GM12872 (cell line): ENCODE measurements at regions not wholly inside any gene's neighbourhood (a gene's known extent, or its start where the extent isn't known, plus 50 kb on each side); places are given as distances from the start of the nearest gene placed in this dataset.

Source experiments
- TF ChIP-seq, protein P1 (sequence below): IDR thresholded peaks from 3 replicates; pipeline ENCODE4 v1.5.1; 2011; ENCODE audit warnings: low read depth, mild to moderate bottlenecking, low read length, moderate library complexity; ENCODE audit not compliant: insufficient read depth

DNA sequence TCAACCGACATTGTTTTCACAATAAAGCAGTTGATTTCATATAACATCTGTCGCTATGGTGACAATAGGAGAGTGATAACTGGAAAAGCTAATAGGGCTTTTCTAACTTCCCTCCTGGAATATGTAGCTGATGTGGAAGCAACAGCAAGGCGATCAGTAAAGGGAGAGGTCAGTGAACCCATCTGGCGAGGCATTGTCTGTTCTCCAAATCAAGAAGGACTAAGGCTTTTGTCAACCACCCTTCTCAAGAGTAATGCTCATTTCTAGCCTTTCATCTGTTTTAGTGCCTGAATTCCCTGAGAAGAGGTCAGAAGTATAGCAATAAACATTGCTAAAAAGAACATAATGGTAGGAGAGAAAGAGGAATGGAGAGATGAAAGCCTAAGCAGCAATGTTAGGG, 201.3 kb downstream of the AKAP7 start:
- TF ChIP-seq, protein P1, sequence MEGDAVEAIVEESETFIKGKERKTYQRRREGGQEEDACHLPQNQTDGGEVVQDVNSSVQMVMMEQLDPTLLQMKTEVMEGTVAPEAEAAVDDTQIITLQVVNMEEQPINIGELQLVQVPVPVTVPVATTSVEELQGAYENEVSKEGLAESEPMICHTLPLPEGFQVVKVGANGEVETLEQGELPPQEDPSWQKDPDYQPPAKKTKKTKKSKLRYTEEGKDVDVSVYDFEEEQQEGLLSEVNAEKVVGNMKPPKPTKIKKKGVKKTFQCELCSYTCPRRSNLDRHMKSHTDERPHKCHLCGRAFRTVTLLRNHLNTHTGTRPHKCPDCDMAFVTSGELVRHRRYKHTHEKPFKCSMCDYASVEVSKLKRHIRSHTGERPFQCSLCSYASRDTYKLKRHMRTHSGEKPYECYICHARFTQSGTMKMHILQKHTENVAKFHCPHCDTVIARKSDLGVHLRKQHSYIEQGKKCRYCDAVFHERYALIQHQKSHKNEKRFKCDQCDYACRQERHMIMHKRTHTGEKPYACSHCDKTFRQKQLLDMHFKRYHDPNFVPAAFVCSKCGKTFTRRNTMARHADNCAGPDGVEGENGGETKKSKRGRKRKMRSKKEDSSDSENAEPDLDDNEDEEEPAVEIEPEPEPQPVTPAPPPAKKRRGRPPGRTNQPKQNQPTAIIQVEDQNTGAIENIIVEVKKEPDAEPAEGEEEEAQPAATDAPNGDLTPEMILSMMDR = no peak

DNA sequence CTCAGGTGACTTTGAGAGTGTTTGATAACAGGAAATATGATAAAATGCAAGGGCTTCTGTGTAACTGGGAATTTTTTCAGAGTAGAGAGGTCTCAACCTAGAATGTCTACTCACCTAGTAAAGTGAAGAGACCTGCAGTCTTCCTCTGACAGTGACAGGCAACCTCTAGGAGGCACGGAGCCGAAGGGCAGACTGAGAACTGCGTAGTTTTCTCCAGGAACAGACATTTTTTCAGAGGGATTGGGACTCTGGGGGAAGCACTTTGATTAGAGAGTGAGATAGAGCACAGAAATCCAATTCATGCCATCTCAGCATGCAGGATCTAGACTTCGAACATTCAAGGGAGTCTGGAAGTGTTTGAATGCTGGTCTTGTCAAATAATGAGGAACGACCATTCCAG, 213.3 kb downstream of the AKAP7 start:
- TF ChIP-seq, protein P1 = no peak

DNA sequence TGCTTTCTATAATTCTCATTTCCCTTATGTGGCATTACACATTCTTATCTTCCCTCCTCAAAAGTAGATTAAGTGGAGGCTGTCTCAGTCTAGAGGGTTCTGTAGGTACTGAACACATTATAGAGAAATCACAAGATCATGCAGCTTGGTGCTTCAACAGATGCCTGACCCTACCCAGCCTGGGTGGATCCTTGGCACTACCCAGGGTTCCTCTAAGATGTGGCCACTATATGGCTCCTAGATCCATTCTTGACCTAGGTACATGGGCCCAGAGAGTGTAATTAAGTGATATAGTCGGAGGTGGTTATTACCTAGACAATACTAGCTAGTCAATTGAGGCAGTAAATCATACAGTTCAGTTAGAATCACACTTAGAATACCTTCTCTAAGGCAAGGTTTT, 213.9 kb downstream of the AKAP7 start:
- TF ChIP-seq, protein P1 = no peak

DNA sequence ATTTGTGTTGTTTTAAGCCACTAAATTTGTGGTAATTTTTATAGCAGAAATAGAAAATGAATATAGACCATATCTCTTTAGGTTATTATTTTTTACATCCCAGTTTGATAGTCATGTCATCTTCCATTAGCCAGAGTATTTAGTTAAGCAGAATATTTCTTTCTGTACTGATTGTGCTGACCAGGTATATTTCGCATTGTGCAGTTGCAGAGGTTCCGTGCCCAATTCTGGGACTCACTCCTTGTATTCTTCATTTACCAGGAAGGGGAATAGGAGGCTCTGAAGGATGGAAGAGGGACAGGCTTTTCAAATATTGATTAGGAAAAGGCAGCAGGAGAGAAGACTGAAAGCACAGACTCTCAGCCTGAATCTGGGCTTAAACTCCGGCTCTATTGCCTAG, 217.8 kb downstream of the AKAP7 start:
- TF ChIP-seq, protein P1 = no peak

DNA sequence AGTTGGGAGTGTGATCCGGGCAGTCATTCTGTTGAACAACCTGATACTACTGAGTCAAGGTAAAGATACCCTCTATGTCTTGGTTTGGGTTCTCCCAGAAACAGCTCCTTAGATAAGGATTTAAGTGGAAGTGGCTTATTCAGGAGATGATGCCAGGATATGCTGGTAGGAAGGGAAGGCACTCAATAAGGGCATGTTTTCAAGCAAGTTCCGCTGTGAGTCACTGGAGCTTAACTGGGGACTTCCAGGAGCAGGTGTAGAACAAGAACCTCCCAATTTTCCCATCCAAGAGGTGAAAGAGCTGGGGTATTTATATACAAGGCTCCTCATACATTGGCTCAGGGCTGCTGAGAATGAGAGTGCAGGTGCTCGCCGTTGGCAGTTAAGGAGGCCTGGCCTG, 218.6 kb downstream of the AKAP7 start:
- TF ChIP-seq, protein P1 = no peak

DNA sequence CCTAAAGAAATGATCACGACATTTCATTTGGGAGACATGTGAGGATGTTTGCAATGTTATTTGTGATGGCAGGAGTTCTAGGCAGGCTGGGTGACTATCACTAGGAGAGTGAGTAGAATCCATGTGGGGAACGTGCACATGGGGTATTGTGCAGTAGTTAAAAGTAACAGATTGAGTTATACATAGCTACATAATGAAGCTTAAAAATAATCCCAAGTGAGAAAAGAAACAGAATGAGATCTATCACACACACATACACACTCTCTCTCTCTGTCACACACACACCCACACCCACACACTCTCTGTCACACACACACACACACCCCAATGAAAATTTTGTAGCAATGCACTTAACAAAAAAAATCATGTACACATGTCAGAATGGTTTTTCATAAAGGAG, 218.7 kb upstream of the ARG1 start:
- TF ChIP-seq, protein P1 = no peak

DNA sequence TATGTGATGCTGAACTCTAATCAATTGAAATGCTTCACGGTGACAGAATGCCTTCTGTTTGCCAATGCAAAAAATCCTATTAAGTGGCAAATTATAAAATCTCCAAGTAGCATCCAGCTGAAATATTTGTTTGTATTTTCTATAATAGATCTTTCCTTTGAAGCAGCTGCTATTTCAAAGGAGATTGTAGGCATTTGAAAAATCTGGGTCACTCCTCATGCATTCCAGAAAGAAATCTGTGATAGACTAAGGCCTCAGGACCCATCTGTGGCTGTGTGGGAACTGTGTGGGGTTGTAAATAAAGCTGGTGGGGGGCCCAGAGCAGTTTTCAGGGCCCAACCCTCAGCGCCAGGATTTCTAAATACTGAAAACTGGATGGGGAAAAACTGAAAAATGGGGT, 216.9 kb upstream of the ARG1 start:
- TF ChIP-seq, protein P1 = no peak

DNA sequence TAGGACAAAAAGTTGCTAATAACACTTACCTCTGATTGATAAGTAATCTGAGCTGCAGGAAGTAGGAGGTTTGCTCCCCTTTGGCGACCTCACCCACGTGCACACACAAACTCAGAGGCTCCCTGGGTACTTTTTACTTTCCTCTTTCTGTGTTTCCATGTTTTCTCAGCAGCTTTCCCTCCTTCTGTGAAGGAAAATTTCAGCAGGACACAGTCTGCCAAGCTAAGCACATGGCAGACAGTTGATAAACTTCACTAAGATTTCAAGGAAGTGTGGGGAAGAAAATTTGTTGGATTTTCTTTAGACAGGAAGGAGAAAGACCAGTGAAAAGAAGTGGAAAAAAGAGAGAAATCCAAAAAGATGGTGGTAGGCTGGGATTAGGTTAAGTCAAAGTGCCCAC, 215.5 kb upstream of the ARG1 start:
- TF ChIP-seq, protein P1 = no peak
